HFFc6 (cell line): ENCODE measurements at regions not wholly inside any gene's neighbourhood (a gene's known extent, or its start where the extent isn't known, plus 50 kb on each side); places are given as distances from the start of the nearest gene placed in this dataset.

Source experiments
- DNase-seq: peaks from one replicate; pipeline ENCODE4 v3.0.0-alpha.2; 2018
- H3K27ac Mint-ChIP-seq: 2 replicates; pipeline ENCODE4 v1.8.0; 2020; ENCODE audit warnings: mild to moderate bottlenecking, mixed read lengths
- H3K27me3 Mint-ChIP-seq: 2 replicates; pipeline ENCODE4 v1.8.0; 2021; ENCODE audit warnings: mild to moderate bottlenecking, moderate library complexity, mixed read lengths; ENCODE audit not compliant: insufficient read depth
- H3K36me3 Mint-ChIP-seq: 2 replicates; pipeline ENCODE4 v1.8.0; 2021; ENCODE audit warnings: low read depth, mixed read lengths
- H3K4me1 Mint-ChIP-seq: 2 replicates; pipeline ENCODE4 v1.8.0; 2020; ENCODE audit warnings: low read depth, mixed read lengths
- H3K4me3 Mint-ChIP-seq: 2 replicates; pipeline ENCODE4 v1.8.0; 2020; ENCODE audit warnings: mild to moderate bottlenecking, moderate library complexity, mixed read lengths
- H3K9me3 Mint-ChIP-seq: 2 replicates; pipeline ENCODE4 v1.8.0; 2020; ENCODE audit warnings: mild to moderate bottlenecking, mixed read lengths
- CTCF ChIP-seq: fragments of 200-600 bp; sonication (generic); IDR thresholded peaks from 2 replicates; pipeline ENCODE4 v1.5.0; 2021; ENCODE audit warnings: antibody characterized with exemption, mild to moderate bottlenecking

GRCh38 chr16:9404811-9405210, 313.4 kb downstream of the HAPSTR1 start:
- no peak for TF ChIP-seq CTCF
- DNase-seq: no peak
- Mint-ChIP-seq H3K27ac (no peak overlapping the region), H3K9me3 (peaks cover 18% of the 10 kb centered on the region), H3K27me3 (no peaks in the 10 kb centered on the region; the same call in 1 of the 2 replicates), H3K4me1 (no peaks in the 10 kb centered on the region), H3K36me3 (no peaks in the 10 kb centered on the region), H3K4me3 (no peak overlapping the region)

- H3K9me3 Mint-ChIP-seq: peaks cover 22% of the 10 kb centered on the region
- no peak for TF ChIP-seq CTCF
Measured at GRCh38 chr16:9406038-9406712, 314.7 kb downstream of the HAPSTR1 start.

GRCh38 chr16:9407206-9407758, 315.8 kb downstream of the HAPSTR1 start:
- no peak for DNase-seq
- H3K4me3 Mint-ChIP-seq: no peak overlapping the region
- TF ChIP-seq CTCF: no peak
- no peaks in the 10 kb centered on the region; the same call in 1 of the 2 replicates for H3K27me3 Mint-ChIP-seq
- H3K9me3 Mint-ChIP-seq: peaks cover 33% of the 10 kb centered on the region
- H3K4me1 Mint-ChIP-seq: no peaks in the 10 kb centered on the region
- H3K27ac Mint-ChIP-seq: no peak overlapping the region
- H3K36me3 Mint-ChIP-seq: no peaks in the 10 kb centered on the region

More at GRCh38 chr16:9406038-9406712, 314.7 kb downstream of the HAPSTR1 start:
- H3K27ac Mint-ChIP-seq: no peak overlapping the region
- H3K27me3 Mint-ChIP-seq: no peaks in the 10 kb centered on the region; the same call in 1 of the 2 replicates
- no peaks in the 10 kb centered on the region for H3K36me3 Mint-ChIP-seq
- no peak for DNase-seq
- no peak overlapping the region for H3K4me3 Mint-ChIP-seq
- H3K4me1 Mint-ChIP-seq: no peaks in the 10 kb centered on the region

GRCh38 chr16:9408297-9408878, 316.9 kb downstream of the HAPSTR1 start:
- H3K27me3 Mint-ChIP-seq: no peaks in the 10 kb centered on the region; the same call in 1 of the 2 replicates
- no peaks in the 10 kb centered on the region for H3K4me1 Mint-ChIP-seq
- TF ChIP-seq CTCF: no peak
- no peak overlapping the region for H3K4me3 Mint-ChIP-seq
- no peak overlapping the region for H3K27ac Mint-ChIP-seq
- peaks cover 34% of the 10 kb centered on the region for H3K9me3 Mint-ChIP-seq
- H3K36me3 Mint-ChIP-seq: no peaks in the 10 kb centered on the region
- DNase-seq: no peak

GRCh38 chr16:9409560-9410493, 318.4 kb downstream of the HAPSTR1 start:
- H3K9me3 Mint-ChIP-seq: peaks cover 26% of the 10 kb centered on the region
- TF ChIP-seq CTCF: no peak

More at GRCh38 chr16:9409560-9410493, 318.4 kb downstream of the HAPSTR1 start:
- no peak overlapping the region for H3K4me3 Mint-ChIP-seq
- no peaks in the 10 kb centered on the region for H3K4me1 Mint-ChIP-seq
- H3K36me3 Mint-ChIP-seq: no peaks in the 10 kb centered on the region
- no peaks in the 10 kb centered on the region; the same call in 1 of the 2 replicates for H3K27me3 Mint-ChIP-seq
- DNase-seq: no peak
- H3K27ac Mint-ChIP-seq: no peak overlapping the region
